Neural progenitor cell (in vitro differentiated cells): ENCODE measurements at regions not wholly inside any gene's neighbourhood (a gene's known extent, or its start where the extent isn't known, plus 50 kb on each side); places are given as distances from the start of the nearest gene placed in this dataset.

ENCODE experiments used
- DNase-seq: peaks from one replicate; pipeline ENCODE4 v3.0.0-alpha.2; 2016; ENCODE audit warnings: low spot score
- H2AFZ ChIP-seq: fragments of 200-600 bp; sonication (generic); replicated peaks from 2 replicates; pipeline ENCODE4 v1.6.1; 2016; ENCODE audit warnings: antibody characterized with exemption
- H3F3A ChIP-seq: fragments of 200-600 bp; sonication (generic); 2 replicates; pipeline ENCODE4 v1.6.1; 2016; ENCODE audit warnings: antibody characterized with exemption, low read depth
- H3K27ac ChIP-seq: fragments of 200-600 bp; sonication (generic); 2 replicates; pipeline ENCODE4 v1.5.1; 2016; ENCODE audit warnings: mild to moderate bottlenecking
- H3K27me3 ChIP-seq: fragments of 200-600 bp; sonication (generic); 2 replicates; pipeline ENCODE4 v1.6.1; 2016; ENCODE audit warnings: mild to moderate bottlenecking, moderate library complexity
- H3K36me3 ChIP-seq: fragments of 200-600 bp; sonication (generic); 2 replicates; pipeline ENCODE4 v1.5.1; 2016
- H3K4me1 ChIP-seq: fragments of 200-600 bp; sonication (generic); 2 replicates; pipeline ENCODE4 v1.6.1; 2016; ENCODE audit warnings: mixed run types
- H3K4me2 ChIP-seq: fragments of 200-600 bp; sonication (generic); 2 replicates; pipeline ENCODE4 v1.6.1; 2016
- H3K4me3 ChIP-seq: fragments of 200-600 bp; sonication (generic); 2 replicates; pipeline ENCODE4 v1.5.1; 2016
- H3K79me2 ChIP-seq: fragments of 200-600 bp; sonication (generic); 2 replicates; pipeline ENCODE4 v1.6.1; 2016; ENCODE audit warnings: low read depth
- H3K9ac ChIP-seq: fragments of 200-600 bp; sonication (generic); 2 replicates; pipeline ENCODE4 v1.6.1; 2016
- H3K9me3 ChIP-seq: fragments of 200-600 bp; sonication (generic); 2 replicates; pipeline ENCODE4 v1.5.1; 2016; ENCODE audit warnings: low read depth
- H4K20me1 ChIP-seq: fragments of 200-600 bp; sonication (generic); 2 replicates; pipeline ENCODE4 v1.6.1; 2016; ENCODE audit warnings: low read depth
- H3K27ac Mint-ChIP-seq: 3 replicates; pipeline ENCODE4 v1.8.0; 2021; ENCODE audit warnings: mixed read lengths
- H3K27me3 Mint-ChIP-seq: 2 replicates; pipeline ENCODE4 v1.8.0; 2022; ENCODE audit warnings: low read depth, mild to moderate bottlenecking, inconsistent platforms, moderate library complexity, mixed read lengths; ENCODE audit not compliant: insufficient read depth
- H3K36me3 Mint-ChIP-seq: 3 replicates; pipeline ENCODE4 v1.8.0; 2021; ENCODE audit warnings: mixed read lengths
- H3K4me1 Mint-ChIP-seq: 3 replicates; pipeline ENCODE4 v1.8.0; 2021; ENCODE audit warnings: mixed read lengths
- H3K4me3 Mint-ChIP-seq: 3 replicates; pipeline ENCODE4 v1.8.0; 2021; ENCODE audit warnings: mild to moderate bottlenecking, moderate library complexity, mixed read lengths
- H3K9me3 Mint-ChIP-seq: 3 replicates; pipeline ENCODE4 v1.8.0; 2020; ENCODE audit warnings: mixed read lengths
- EZH2 ChIP-seq: fragments of 200-600 bp; sonication (generic); IDR thresholded peaks from 2 replicates; pipeline ENCODE4 v1.6.1; 2017; ENCODE audit warnings: antibody characterized with exemption, mild to moderate bottlenecking, moderate library complexity
- EZH2phosphoT487 ChIP-seq: fragments of 200-600 bp; sonication (generic); IDR thresholded peaks from 2 replicates; pipeline ENCODE4 v1.6.1; 2017; ENCODE audit warnings: antibody characterized with exemption
- TF ChIP-seq, protein P1 (sequence below): fragments of 200-600 bp; sonication (generic); IDR thresholded peaks from 2 replicates; pipeline ENCODE4 v1.5.1; 2017; ENCODE audit warnings: antibody characterized with exemption, mild to moderate bottlenecking

DNA sequence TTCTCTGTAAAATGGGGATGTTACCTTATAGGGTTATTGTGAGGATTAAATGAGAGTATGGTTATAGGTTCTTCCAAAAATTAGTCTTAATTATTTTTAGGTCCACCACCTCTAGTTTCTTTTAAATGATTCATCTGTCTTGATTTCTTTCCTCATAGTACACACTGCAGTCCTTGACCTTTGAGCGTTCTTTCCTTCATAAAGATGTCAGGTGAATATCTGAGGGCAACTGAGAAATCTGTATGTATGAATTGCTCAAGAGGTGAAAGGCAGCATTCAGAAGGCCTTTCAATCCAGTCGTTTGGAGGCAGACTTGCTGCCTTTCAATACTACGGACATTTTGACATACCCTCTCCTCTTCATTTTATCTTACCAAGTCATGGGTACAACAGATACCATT, 380.7 kb downstream of the INSC start:
- Histone ChIP-seq H3K9ac (no peak overlapping the region), H3K79me2 (no peaks in the 10 kb centered on the region), H3K27me3 (no peaks in the 10 kb centered on the region), H2AFZ (no peak overlapping the region), H3K4me1 (peaks cover 4% of the 10 kb centered on the region), H3K9me3 (no peaks in the 10 kb centered on the region), H3F3A (no peaks in the 10 kb centered on the region), H3K36me3 (no peaks in the 10 kb centered on the region), H4K20me1 (no peaks in the 10 kb centered on the region), H3K27ac (no peak overlapping the region), H3K4me3 (no peak overlapping the region), H3K4me2 (no peak overlapping the region)
- H3K4me1 Mint-ChIP-seq: peaks cover 22% of the 10 kb centered on the region
- H3K27ac Mint-ChIP-seq: no peak overlapping the region
- peaks cover 4% of the 10 kb centered on the region for H3K27me3 Mint-ChIP-seq
- DNase-seq: no peak
- H3K36me3 Mint-ChIP-seq: no peaks in the 10 kb centered on the region
- no peak overlapping the region for H3K4me3 Mint-ChIP-seq
- H3K9me3 Mint-ChIP-seq: no peaks in the 10 kb centered on the region
- TF ChIP-seq EZH2phosphoT487 (no peak), EZH2 (no peak)
- TF ChIP-seq, protein P1, sequence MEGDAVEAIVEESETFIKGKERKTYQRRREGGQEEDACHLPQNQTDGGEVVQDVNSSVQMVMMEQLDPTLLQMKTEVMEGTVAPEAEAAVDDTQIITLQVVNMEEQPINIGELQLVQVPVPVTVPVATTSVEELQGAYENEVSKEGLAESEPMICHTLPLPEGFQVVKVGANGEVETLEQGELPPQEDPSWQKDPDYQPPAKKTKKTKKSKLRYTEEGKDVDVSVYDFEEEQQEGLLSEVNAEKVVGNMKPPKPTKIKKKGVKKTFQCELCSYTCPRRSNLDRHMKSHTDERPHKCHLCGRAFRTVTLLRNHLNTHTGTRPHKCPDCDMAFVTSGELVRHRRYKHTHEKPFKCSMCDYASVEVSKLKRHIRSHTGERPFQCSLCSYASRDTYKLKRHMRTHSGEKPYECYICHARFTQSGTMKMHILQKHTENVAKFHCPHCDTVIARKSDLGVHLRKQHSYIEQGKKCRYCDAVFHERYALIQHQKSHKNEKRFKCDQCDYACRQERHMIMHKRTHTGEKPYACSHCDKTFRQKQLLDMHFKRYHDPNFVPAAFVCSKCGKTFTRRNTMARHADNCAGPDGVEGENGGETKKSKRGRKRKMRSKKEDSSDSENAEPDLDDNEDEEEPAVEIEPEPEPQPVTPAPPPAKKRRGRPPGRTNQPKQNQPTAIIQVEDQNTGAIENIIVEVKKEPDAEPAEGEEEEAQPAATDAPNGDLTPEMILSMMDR: no peak

GRCh38 chr11:15497366-15497765, 382.6 kb downstream of the INSC start:
- Histone ChIP-seq H3F3A (no peaks in the 10 kb centered on the region), H3K27me3 (no peaks in the 10 kb centered on the region), H3K79me2 (no peaks in the 10 kb centered on the region), H2AFZ (no peak overlapping the region), H3K27ac (no peak overlapping the region), H4K20me1 (no peaks in the 10 kb centered on the region), H3K4me3 (no peak overlapping the region), H3K9me3 (no peaks in the 10 kb centered on the region), H3K36me3 (no peaks in the 10 kb centered on the region), H3K9ac (no peak overlapping the region), H3K4me2 (no peak overlapping the region), H3K4me1 (peaks cover 8% of the 10 kb centered on the region)
- Mint-ChIP-seq H3K27ac (no peak overlapping the region), H3K36me3 (no peaks in the 10 kb centered on the region), H3K4me3 (no peak overlapping the region), H3K9me3 (no peaks in the 10 kb centered on the region), H3K27me3 (peaks cover 2% of the 10 kb centered on the region), H3K4me1 (peaks cover 28% of the 10 kb centered on the region)
- no peak for DNase-seq
- TF ChIP-seq EZH2 (no peak), EZH2phosphoT487 (no peak)
- TF ChIP-seq, protein P1: no peak

GRCh38 chr11:15499674-15500073, 385.0 kb downstream of the INSC start:
- H3K4me3 ChIP-seq: no peak overlapping the region
- H3K79me2 ChIP-seq: no peaks in the 10 kb centered on the region
- TF ChIP-seq EZH2phosphoT487 (no peak), EZH2 (no peak)
- TF ChIP-seq, protein P1: no peak
- no peaks in the 10 kb centered on the region for H4K20me1 ChIP-seq
- H3K4me1 ChIP-seq: peaks cover 8% of the 10 kb centered on the region
- no peaks in the 10 kb centered on the region for H3K36me3 ChIP-seq
- no peaks in the 10 kb centered on the region for H3K36me3 Mint-ChIP-seq
- H3K9ac ChIP-seq: no peak overlapping the region
- no peak overlapping the region for H3K27ac Mint-ChIP-seq
- H2AFZ ChIP-seq: no peak overlapping the region
- H3K4me3 Mint-ChIP-seq: no peak overlapping the region
- no peaks in the 10 kb centered on the region for H3K9me3 ChIP-seq
- no peak overlapping the region for H3K4me2 ChIP-seq
- no peaks in the 10 kb centered on the region for H3K27me3 ChIP-seq
- H3K4me1 Mint-ChIP-seq: peaks cover 15% of the 10 kb centered on the region
- peaks cover 2% of the 10 kb centered on the region for H3K27me3 Mint-ChIP-seq
- no peak overlapping the region for H3K27ac ChIP-seq
- H3K9me3 Mint-ChIP-seq: no peaks in the 10 kb centered on the region
- H3F3A ChIP-seq: no peaks in the 10 kb centered on the region
- no peak for DNase-seq
